GM13977 (cell line): ENCODE measurements at regions not wholly inside any gene's neighbourhood (a gene's known extent, or its start where the extent isn't known, plus 50 kb on each side); places are given as distances from the start of the nearest gene placed in this dataset.
"Not testable (repeated sequence)": the region's sequence is repeated elsewhere in the genome, so short reads cannot be mapped to it uniquely, and the experiment has no call there.

Source experiments
- DNase-seq: peaks from one replicate; pipeline ENCODE4 v3.0.0; 2012; ENCODE audit warnings: low spot score
- in situ Hi-C: fragments of 300-500 bp; cut with MboI; formaldehyde crosslinking; loops from one replicate; pipeline ENCODE4 v1.12.0; 2022; ENCODE audit warnings: low sequenced_read_pairs, low pct_unique_long_range_greater_than_20kb, mixed read lengths, inconsistent platforms; ENCODE audit not compliant: unreplicated experiment
- TF ChIP-seq, protein P1 (sequence below): IDR thresholded peaks from 2 replicates; pipeline ENCODE4 v1.5.1; 2012; ENCODE audit warnings: mild to moderate bottlenecking, control low read depth; ENCODE audit not compliant: insufficient read depth; ENCODE audit errors: extremely low read depth, missing control alignments

DNA sequence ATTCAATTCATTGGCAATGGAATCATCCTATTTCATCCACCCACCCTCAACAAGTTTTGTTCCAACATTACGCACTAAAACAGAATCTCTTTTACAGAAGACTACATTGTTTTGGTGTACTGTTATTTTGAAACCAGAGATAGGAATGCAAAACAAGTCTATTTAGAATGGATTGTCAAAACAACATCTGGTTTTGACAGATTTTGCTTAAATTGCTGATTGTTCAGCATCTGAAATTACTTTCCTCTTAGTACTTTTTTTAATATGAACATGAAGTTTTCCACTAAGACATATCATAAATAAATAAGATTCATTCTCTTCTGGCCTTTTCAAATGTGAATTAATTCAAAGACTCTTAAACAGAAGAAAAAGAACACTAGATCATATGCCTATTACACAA is 323.9 kb upstream of the TFPI start:
- TF ChIP-seq, protein P1, sequence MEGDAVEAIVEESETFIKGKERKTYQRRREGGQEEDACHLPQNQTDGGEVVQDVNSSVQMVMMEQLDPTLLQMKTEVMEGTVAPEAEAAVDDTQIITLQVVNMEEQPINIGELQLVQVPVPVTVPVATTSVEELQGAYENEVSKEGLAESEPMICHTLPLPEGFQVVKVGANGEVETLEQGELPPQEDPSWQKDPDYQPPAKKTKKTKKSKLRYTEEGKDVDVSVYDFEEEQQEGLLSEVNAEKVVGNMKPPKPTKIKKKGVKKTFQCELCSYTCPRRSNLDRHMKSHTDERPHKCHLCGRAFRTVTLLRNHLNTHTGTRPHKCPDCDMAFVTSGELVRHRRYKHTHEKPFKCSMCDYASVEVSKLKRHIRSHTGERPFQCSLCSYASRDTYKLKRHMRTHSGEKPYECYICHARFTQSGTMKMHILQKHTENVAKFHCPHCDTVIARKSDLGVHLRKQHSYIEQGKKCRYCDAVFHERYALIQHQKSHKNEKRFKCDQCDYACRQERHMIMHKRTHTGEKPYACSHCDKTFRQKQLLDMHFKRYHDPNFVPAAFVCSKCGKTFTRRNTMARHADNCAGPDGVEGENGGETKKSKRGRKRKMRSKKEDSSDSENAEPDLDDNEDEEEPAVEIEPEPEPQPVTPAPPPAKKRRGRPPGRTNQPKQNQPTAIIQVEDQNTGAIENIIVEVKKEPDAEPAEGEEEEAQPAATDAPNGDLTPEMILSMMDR, result no peak
- DNase-seq, result no peak
- in situ Hi-C loops, result no loop called here

DNA sequence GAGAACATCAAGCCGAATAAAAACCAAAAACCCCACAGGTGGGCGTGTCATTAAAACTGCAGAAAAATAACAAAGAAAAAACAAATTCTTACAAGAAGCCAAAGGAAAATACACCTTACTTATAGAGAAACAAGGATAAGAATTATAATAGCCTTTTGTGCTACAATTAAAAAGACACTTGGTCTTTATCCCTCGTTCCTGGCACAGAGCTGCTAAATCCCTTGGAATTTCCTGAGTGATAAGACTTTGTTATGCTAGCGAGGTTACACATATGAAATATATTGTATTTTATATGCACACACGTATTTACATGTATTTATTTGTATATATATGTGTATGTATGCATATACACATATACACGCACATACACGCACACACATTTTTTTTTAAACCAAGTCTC is 325.3 kb upstream of the TFPI start:
- in situ Hi-C loops, result no loop called here
- TF ChIP-seq, protein P1, result no peak
- no peak for DNase-seq

DNA sequence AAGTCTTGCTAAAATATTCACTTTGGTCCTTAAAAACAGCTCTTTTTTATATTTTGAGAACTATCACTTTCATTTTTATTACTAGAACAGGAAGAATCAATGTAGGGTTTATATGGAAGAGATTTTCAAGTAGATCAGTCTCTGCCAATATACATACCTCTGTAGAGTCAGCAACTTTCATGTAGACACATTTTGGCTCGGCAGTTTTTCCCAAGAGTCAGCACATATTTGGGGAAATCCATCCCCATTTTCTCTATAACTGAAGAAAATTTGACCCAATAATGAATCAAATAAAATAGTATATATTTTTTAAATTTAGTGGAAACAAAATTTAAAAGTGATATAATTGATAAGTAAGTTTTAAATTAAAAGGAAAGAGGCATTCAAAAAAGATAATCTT is 329.8 kb upstream of the TFPI start:
- TF ChIP-seq, protein P1, result no peak
- in situ Hi-C loops, result no loop called here
- DNase-seq, result no peak

DNA sequence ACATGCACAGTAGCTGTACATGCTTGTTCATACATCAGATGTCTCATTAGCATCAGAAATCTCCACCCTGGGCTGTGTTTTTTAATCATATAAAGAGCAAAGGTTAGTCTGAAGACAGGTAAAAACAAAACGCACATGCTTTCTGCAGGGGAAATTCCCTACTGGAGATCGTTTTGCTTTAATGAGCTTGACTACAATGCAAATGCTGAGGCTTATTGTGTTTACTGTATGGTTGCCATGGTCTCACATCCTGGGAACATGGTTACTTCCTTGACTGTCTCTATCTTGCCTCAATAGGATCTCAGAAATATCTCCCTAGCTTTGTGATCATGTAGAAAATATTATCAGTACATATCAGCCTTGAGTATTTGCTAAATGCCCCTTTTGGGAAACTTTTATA is 336.5 kb upstream of the TFPI start:
- DNase-seq, result no peak
- in situ Hi-C loops, result no loop called here

DNA sequence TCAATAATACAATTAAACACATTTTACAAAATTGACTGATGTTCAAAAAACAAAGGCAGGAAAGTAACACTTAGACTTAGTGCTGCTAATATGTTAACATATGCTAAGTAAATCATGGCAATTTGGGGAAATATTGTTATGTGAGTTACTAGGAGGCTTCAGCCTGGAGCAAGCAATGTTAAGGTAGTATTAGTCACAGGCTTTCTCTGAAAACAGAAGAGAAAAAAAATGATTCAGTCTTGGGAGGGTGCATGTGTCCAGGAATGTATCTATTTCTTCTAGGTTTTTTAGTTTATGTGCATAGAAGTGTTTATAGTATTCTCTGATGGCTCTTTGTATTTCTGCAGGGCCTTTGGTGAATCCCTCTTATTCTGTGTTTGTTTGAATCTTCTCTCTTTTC is 345.8 kb upstream of the TFPI start:
- in situ Hi-C loops, result no loop called here
- no peak for DNase-seq
- TF ChIP-seq, protein P1, result no peak

More for the DNA sequence above, 336.5 kb upstream of the TFPI start:
- TF ChIP-seq, protein P1, result no peak

DNA sequence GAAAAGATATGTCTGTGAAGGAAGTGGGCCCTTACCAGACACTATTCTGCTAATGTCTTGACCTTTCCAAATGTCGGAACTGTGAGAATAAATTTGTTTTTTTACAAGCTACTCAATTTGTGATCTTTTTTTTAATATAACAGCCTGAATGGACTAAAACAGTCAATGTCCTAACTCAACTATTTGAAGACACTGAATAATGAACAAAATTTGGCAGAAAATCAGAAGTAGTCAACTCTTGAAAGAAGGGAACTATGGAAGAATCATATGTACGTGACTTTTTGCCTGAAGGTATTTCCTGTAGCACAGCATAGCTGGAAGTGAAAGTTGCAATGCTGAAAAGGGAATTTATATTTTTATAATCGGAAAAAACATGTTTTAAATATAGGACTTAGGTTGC is 351.8 kb upstream of the TFPI start:
- in situ Hi-C loops, result no loop called here
- TF ChIP-seq, protein P1, result no peak
- no peak for DNase-seq

DNA sequence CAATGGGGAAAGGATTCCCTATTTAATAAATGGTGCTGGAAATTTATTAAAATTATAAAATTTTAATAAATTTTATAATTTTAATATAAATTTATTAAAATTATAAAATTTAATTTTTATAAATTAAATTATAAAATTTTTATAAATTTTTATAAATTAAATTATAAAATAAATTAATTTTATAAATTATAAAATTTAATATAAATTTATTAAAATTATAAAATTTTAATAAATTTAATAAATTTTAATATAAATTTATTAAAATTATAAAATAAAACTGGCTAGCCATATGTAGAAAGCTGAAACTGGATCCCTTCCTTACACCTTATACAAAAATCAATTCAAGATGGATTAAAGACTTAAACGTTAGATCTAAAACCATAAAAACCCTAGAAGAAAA is 356.7 kb upstream of the TFPI start:
- in situ Hi-C loops, DNase-seq: not testable (repeated sequence)

DNA sequence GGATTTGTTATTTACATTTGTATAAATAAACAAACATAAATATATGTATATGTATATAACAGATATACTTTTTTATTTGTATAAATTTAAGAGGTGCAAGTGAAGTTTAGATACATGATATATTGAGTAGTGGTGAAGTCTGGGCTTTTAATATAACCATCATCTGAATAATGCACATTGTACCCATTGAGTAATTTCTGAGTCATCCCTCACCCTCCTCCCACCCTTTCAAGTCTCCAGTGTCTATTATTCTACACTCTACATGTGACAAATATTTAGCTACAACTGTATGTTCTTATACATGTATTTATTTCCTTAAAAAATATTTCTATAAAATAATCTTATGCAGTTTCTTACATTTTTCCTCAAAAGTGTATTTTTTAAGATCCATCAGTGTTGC is 358.7 kb upstream of the TFPI start:
- DNase-seq, result no peak
- TF ChIP-seq, protein P1, result no peak
- in situ Hi-C loops, result no loop called here
